ENCODE measurements at regions not wholly inside any gene's neighbourhood (a gene's known extent, or its start where the extent isn't known, plus 50 kb on each side); places are given as distances from the start of the nearest gene placed in this dataset.

GRCh38 chr16:52101246-52101645 lies 445.7 kb downstream of the TOX3 start:
- no peak for DNase-seq

DNA sequence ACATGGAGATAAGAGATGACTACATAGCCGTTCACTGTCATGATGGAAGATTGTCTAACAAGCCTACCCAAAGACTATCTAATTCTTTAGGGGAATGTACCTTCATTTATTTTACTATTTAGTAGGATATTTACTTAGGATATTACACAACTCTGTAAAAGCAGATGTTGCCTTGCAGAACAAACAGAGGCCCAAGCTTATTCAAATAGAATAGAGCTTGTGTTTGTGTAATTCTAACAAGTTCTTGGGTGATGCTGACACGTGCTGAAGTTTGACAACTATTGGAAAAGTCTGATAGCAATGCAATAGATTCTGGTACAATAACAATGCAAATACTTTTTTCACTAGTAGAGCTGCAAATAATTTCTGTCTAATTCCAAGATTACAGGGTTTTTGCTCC lies 447.6 kb downstream of the TOX3 start:
- no peak for DNase-seq

DNA sequence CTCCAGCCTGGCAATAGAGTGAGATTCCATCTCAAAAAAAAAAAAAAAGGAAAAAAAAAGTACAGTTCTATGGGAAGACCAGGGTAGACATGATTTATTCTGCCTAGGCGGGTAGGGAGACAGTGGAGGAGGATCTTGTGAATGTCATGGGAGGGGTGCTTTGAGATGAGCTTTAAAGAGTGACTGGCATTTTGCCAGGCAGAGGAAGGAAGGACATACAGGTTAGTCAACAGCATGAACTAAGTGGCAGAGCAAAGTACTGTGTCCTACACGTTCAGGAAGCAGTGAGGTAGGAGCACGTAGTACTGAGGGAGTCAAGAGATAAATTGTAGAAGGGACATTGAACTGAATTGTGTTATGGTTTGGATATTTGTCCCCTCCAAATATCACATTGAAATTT lies 451.5 kb downstream of the TOX3 start:
- no peak for DNase-seq

DNA sequence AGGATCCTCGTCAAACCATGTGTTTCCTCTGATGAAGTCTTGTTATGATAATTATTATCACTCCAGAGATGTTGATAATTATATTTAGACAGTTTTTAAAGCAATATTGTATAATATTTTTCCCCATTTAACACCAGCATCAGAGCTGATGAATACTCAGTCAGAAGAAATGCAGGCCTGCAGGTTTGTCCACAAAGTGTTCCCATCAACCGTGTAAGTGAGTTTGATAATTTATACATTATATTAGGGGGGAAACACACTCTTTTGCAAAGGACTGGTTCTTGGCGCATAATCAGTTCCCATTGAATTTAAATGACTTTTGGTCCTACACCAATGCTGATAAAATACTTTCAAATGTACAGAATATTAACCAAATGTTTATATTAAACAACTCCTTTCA lies 454.8 kb downstream of the TOX3 start:
- no peak for DNase-seq

DNA sequence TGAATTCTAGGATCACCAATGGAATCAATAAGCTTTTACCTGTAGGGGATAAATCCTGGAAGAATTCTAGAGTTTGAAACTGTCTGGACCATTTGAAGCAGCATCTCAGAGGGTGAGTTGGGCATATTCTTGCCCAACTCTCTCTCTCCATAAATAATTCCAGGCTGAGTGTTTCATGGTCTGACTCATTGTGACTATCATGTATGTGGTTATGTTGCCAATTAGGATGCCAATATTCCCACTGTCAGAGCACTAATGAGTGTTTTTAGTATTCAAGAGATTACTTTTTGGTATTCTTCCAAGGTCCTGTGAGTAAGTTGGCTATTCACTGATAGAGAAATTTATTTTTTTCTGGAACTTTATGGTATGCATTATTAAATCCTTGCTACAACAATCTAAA lies 456.9 kb downstream of the TOX3 start:
- no peak for DNase-seq

DNA sequence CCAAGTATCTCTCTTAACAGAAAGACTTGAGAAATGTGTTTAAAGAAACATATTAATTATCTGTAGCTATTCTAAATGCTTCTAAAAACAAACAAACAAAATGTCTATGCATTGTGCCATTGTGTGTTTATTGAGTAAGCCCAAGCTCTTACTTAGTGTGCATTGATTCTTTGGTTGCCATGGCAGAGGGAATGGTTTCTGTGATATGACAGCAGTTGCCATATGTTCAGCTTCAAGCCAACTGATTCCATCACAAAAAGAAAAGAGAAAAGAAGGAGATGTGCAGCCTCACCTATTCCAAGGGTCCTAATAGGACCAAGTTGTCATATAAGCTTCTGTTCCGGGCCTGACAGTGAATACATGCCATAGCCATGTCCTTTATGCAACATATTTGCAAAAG lies 457.5 kb downstream of the TOX3 start:
- no peak for DNase-seq

- no peak for DNase-seq
Observed at GRCh38 chr16:52086901-52087300, 460.0 kb downstream of the TOX3 start.

- no peak for DNase-seq
Observed at GRCh38 chr16:52078716-52079655, 468.0 kb downstream of the TOX3 start.

DNA sequence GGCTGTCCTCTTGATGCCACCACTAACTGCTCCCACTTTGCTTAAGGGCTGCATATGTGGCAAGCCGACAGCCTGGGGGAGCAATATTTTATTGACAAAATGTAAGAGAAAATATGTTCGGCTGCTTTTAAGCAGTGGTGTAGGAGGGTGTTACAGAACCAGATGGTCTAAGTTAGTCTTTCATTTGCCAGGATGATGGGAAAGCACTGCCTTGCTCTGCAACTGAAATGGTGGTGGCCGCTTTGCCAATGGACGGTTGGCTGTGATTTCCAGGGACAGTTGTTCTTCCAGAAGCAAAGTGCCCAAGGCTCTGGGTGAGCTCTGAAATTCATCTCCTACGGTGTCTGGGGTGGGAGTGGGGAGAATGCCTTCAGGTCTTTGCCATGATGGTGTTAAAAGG lies 469.3 kb downstream of the TOX3 start:
- DNase-seq = no peak

- no peak for DNase-seq
Observed at GRCh38 chr16:52076801-52077201, 470.1 kb downstream of the TOX3 start.

DNA sequence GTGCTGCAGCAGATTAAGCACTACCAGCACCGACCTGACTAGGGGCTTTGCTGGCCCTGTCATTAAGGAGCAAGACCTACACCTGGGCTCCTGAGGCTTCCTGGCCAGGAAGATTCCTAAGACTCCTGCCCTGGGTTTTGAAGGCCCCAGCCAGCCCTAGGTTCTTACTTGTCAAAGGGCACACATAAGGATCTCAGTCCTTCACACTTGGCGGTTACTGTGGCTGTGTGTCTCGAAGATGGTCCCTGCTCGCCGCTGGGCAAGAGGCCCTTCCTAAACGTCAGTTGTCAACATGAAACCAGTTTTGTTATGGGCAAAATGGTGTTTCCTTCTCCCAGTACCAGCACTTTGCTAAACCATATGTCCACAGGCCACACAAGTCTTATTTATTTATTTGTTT lies 470.6 kb downstream of the TOX3 start:
- DNase-seq = no peak

GRCh38 chr16:52074133-52074532 lies 472.8 kb downstream of the TOX3 start:
- DNase-seq = no peak

GRCh38 chr16:52073024-52073423 lies 473.9 kb downstream of the TOX3 start:
- no peak for DNase-seq

DNA sequence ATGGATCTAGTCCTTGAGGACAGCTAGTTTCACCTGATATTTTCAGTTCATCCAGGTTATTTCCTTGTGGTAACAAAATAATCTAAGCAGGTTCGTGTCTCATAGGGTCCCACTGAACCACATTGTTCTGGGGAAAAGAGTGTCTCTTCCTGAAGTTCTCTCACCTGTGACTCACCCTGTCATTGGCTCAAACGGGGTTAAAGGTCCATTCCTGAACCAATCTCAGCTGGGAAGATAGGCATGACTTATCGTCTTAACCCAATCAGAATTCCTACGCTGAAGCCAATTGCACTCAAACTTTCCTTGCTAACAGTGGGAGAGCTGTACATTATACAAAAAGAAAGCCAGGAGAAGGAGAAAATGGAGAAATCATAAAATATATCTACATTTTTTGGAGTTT lies 475.8 kb downstream of the TOX3 start:
- no peak for DNase-seq

GRCh38 chr16:52070341-52071057 lies 476.4 kb downstream of the TOX3 start:
- no peak for DNase-seq

- DNase-seq = no peak
Observed at GRCh38 chr16:52069866-52070265, 477.1 kb downstream of the TOX3 start.

GRCh38 chr16:52068447-52069074 lies 478.4 kb downstream of the TOX3 start:
- DNase-seq = no peak

DNA sequence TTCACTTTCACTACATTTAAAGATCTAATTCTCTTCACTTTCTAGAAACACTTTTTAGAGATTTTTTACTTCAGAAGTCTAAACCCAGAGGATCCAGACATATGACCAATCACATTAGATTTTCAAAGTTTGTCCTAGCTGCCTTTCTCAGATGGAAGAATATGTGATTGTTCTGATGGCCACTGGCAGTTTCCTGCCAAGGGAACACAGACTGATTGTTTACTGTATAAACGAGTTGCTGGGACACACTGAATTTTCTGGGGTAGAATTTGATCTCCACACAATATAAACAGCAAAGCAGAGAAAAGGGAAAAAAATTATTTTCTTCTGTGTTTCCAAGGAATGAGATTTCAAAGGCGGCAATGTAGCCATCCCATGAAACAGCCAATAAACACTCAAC lies 480.0 kb downstream of the TOX3 start:
- no peak for DNase-seq

DNA sequence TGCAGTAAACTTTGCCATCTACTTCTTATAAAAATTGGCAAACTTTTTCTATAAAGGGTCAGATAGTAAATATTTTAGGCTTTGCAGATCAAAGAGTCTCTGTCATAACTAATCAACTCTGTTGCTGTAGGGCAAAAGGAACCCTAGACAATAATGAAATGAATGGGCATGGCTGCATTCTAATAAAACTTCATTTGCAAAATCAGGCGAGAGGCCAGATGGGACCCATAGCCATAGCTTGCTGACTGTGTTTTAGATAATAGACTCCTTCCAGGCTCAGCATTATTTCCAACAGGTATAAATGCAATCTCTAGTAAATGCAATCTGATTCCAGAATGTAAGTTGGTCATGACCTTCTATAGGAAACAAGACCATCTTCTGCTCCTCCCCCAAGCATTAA lies 490.7 kb downstream of the TOX3 start:
- no peak for DNase-seq

DNA sequence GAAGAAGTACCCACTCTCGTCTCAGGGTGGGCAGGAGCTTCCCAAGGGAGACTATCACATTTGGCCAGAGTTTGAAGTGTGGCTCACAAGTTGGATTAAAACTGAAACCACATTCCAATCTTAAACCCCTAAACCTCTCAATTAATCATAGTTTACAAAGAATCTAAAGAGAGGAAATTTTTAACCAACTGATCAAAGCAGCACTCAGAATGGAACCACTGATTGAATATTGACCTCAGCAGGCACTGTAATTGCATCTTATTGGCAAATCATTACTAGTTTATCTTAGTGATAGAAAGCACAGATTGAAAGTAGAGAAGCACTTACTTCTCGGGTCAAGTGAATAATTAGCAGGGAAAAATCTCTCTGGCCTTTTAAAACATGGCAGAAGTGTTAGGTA lies 491.6 kb downstream of the TOX3 start:
- DNase-seq = no peak

DNA sequence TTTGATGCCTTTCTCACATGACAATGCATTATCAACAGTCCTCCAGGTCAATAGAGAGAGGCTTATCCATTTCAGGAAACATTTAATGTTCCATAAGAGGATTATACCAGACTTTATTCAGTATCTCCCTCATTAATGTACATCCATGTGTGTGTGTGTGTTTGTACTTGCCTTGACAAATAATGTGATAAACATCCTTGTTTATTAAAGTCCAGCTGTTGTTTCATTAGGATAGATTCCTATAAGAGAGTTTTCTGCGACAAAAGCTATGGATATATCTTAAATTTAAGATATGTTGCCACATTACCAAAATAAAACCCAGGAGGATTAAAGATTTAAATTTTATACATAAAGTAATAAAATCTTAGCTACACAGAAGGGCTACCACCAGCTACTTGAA lies 492.6 kb downstream of the TOX3 start:
- no peak for DNase-seq

GRCh38 chr16:52052818-52053217 lies 494.1 kb downstream of the TOX3 start:
- no peak for DNase-seq

GRCh38 chr16:52051414-52052172 lies 495.4 kb downstream of the TOX3 start:
- no peak for DNase-seq
